ENCODE measurements at regions not wholly inside any gene's neighbourhood (a gene's known extent, or its start where the extent isn't known, plus 50 kb on each side); places are given as distances from the start of the nearest gene placed in this dataset.

- TF ChIP-seq POLR2AphosphoS5 (IDR thresholded peaks at IDR 0.05; ENCODE audit: low read depth, low read length) = no peak
- no peak for TF ChIP-seq POLR2A (IDR thresholded peaks at IDR 0.05; ENCODE audit: low read depth, low read length)
- no peak for TF ChIP-seq TAF1 (IDR thresholded peaks at IDR 0.05; ENCODE audit: borderline replicate concordance, low read depth, low read length)
- FAIRE-seq (no peak), DNase-seq (ENCODE audit: insufficient read length) (no peak)
Measured at GRCh38 chr5:68776381-68776780, 317.4 kb upstream of the SLC30A5 start.

GRCh38 chr5:68777135-68777534 is 316.7 kb upstream of the SLC30A5 start:
- FAIRE-seq = no peak

GRCh38 chr5:68778484-68778883 is 315.3 kb upstream of the SLC30A5 start:
- TF ChIP-seq POLR2A (IDR thresholded peaks at IDR 0.05; ENCODE audit: low read depth, low read length) = no peak
- TF ChIP-seq TAF1 (IDR thresholded peaks at IDR 0.05; ENCODE audit: borderline replicate concordance, low read depth, low read length) = no peak
- TF ChIP-seq POLR2AphosphoS5 (IDR thresholded peaks at IDR 0.05; ENCODE audit: low read depth, low read length) = no peak
- DNase-seq (ENCODE audit: insufficient read length) (no peak), FAIRE-seq (no peak)

More at GRCh38 chr5:68777135-68777534, 316.7 kb upstream of the SLC30A5 start:
- TF ChIP-seq POLR2A (IDR thresholded peaks at IDR 0.05; ENCODE audit: low read depth, low read length) (no peak), TAF1 (IDR thresholded peaks at IDR 0.05; ENCODE audit: borderline replicate concordance, low read depth, low read length) (no peak), POLR2AphosphoS5 (IDR thresholded peaks at IDR 0.05; ENCODE audit: low read depth, low read length) (no peak)
- DNase-seq (ENCODE audit: insufficient read length) = no peak

GRCh38 chr5:68780299-68780955 is 313.4 kb upstream of the SLC30A5 start:
- no peak for DNase-seq (ENCODE audit: insufficient read length)
- no peak for FAIRE-seq
- TF ChIP-seq POLR2A (IDR thresholded peaks at IDR 0.05; ENCODE audit: low read depth, low read length) (no peak), TAF1 (IDR thresholded peaks at IDR 0.05; ENCODE audit: borderline replicate concordance, low read depth, low read length) (no peak), POLR2AphosphoS5 (IDR thresholded peaks at IDR 0.05; ENCODE audit: low read depth, low read length) (no peak)

- FAIRE-seq = no peak
- DNase-seq (ENCODE audit: insufficient read length) = no peak
- TF ChIP-seq TAF1 (IDR thresholded peaks at IDR 0.05; ENCODE audit: borderline replicate concordance, low read depth, low read length) = no peak
- no peak for TF ChIP-seq POLR2A (IDR thresholded peaks at IDR 0.05; ENCODE audit: low read depth, low read length)
- TF ChIP-seq POLR2AphosphoS5 (IDR thresholded peaks at IDR 0.05; ENCODE audit: low read depth, low read length) = no peak
Measured at GRCh38 chr5:68793074-68793473, 300.7 kb upstream of the SLC30A5 start.

- FAIRE-seq (no peak), DNase-seq (ENCODE audit: insufficient read length) (no peak)
- TF ChIP-seq TAF1 (IDR thresholded peaks at IDR 0.05; ENCODE audit: borderline replicate concordance, low read depth, low read length) (no peak), POLR2A (IDR thresholded peaks at IDR 0.05; ENCODE audit: low read depth, low read length) (no peak), POLR2AphosphoS5 (IDR thresholded peaks at IDR 0.05; ENCODE audit: low read depth, low read length) (no peak)
Measured at GRCh38 chr5:68793993-68794392, 299.8 kb upstream of the SLC30A5 start.

GRCh38 chr5:68795190-68795589 is 298.6 kb upstream of the SLC30A5 start:
- DNase-seq (ENCODE audit: insufficient read length) (no peak), FAIRE-seq (no peak)
- TF ChIP-seq POLR2A (IDR thresholded peaks at IDR 0.05; ENCODE audit: low read depth, low read length) = no peak
- TF ChIP-seq POLR2AphosphoS5 (IDR thresholded peaks at IDR 0.05; ENCODE audit: low read depth, low read length) = no peak
- no peak for TF ChIP-seq TAF1 (IDR thresholded peaks at IDR 0.05; ENCODE audit: borderline replicate concordance, low read depth, low read length)

- no peak for FAIRE-seq
Measured at GRCh38 chr5:68798877-68799843, 294.7 kb upstream of the SLC30A5 start.

GRCh38 chr5:68802430-68802829 is 291.4 kb upstream of the SLC30A5 start:
- DNase-seq (ENCODE audit: insufficient read length) (no peak), FAIRE-seq (no peak)
- TF ChIP-seq POLR2A (IDR thresholded peaks at IDR 0.05; ENCODE audit: low read depth, low read length) (no peak), TAF1 (IDR thresholded peaks at IDR 0.05; ENCODE audit: borderline replicate concordance, low read depth, low read length) (no peak)

More at GRCh38 chr5:68798877-68799843, 294.7 kb upstream of the SLC30A5 start:
- TF ChIP-seq POLR2AphosphoS5 (IDR thresholded peaks at IDR 0.05; ENCODE audit: low read depth, low read length) = no peak
- no peak for TF ChIP-seq POLR2A (IDR thresholded peaks at IDR 0.05; ENCODE audit: low read depth, low read length)
- no peak for TF ChIP-seq TAF1 (IDR thresholded peaks at IDR 0.05; ENCODE audit: borderline replicate concordance, low read depth, low read length)
- no peak for DNase-seq (ENCODE audit: insufficient read length)

- DNase-seq (ENCODE audit: insufficient read length) (no peak), FAIRE-seq (no peak)
Measured at GRCh38 chr5:68803881-68804319, 289.9 kb upstream of the SLC30A5 start.

GRCh38 chr5:68804343-68804742 is 289.5 kb upstream of the SLC30A5 start:
- TF ChIP-seq POLR2A (IDR thresholded peaks at IDR 0.05; ENCODE audit: low read depth, low read length) = no peak
- DNase-seq (ENCODE audit: insufficient read length) (no peak), FAIRE-seq (no peak)

More at GRCh38 chr5:68803881-68804319, 289.9 kb upstream of the SLC30A5 start:
- no peak for TF ChIP-seq POLR2A (IDR thresholded peaks at IDR 0.05; ENCODE audit: low read depth, low read length)
- TF ChIP-seq POLR2AphosphoS5 (IDR thresholded peaks at IDR 0.05; ENCODE audit: low read depth, low read length) = no peak
- TF ChIP-seq TAF1 (IDR thresholded peaks at IDR 0.05; ENCODE audit: borderline replicate concordance, low read depth, low read length) = no peak

GRCh38 chr5:68805444-68805843 is 288.4 kb upstream of the SLC30A5 start:
- TF ChIP-seq POLR2A (IDR thresholded peaks at IDR 0.05; ENCODE audit: low read depth, low read length) = no peak
- TF ChIP-seq TAF1 (IDR thresholded peaks at IDR 0.05; ENCODE audit: borderline replicate concordance, low read depth, low read length) = no peak
- TF ChIP-seq POLR2AphosphoS5 (IDR thresholded peaks at IDR 0.05; ENCODE audit: low read depth, low read length) = no peak
- FAIRE-seq = no peak
- DNase-seq (ENCODE audit: insufficient read length) = no peak

All from GM12892 (cell line).